Gastroesophageal sphincter (tissue), 3 donors: ENCODE measurements at regions not wholly inside any gene's neighbourhood (a gene's known extent, or its start where the extent isn't known, plus 50 kb on each side); places are given as distances from the start of the nearest gene placed in this dataset.

Experiments used
- POLR2AphosphoS5 ChIP-seq: sonication (generic); formaldehyde crosslinking; IDR thresholded peaks from one replicate; pipeline ENCODE4 v1.6.1; 2017; ENCODE audit warnings: antibody characterized with exemption
- TF ChIP-seq, protein P1 (sequence below), 4 experiments: fragments of 200-600 bp in 2 of 4; fragments of 450-650 bp in 2 of 4; sonication (generic) in 1 of 4; IDR thresholded peaks; one replicate each; pipeline ENCODE4 v1.5.1; 2017 to 2019; ENCODE audit warnings: antibody characterized with exemption in 4 of 4, mild to moderate bottlenecking in 2 of 4, moderate library complexity in 2 of 4

DNA sequence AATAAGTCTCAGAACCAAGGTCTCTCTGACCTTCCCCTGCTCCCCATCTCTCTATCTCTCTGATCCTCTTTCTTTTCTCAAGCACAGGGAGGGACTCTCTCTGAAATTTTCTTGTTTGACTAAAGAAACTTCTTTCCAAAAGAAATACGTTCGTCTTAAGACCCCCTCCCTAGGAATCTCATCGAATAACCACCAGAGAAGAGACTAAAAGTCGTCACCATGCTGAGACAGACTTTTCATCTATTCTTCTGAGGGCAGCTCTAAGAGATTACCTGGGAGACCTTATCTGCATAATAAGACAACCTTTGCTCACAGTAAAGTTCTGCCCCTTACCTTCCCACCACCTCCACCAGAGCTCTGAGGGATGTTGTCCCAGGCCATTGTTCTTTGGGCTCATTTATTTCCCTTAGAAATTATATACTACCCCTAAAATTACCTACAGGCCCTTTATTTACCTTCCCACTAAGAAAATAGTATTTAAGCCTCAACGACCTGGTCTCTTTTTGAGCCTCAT lies 133.7 kb upstream of the EEF2KMT start:
- TF ChIP-seq, protein P1, sequence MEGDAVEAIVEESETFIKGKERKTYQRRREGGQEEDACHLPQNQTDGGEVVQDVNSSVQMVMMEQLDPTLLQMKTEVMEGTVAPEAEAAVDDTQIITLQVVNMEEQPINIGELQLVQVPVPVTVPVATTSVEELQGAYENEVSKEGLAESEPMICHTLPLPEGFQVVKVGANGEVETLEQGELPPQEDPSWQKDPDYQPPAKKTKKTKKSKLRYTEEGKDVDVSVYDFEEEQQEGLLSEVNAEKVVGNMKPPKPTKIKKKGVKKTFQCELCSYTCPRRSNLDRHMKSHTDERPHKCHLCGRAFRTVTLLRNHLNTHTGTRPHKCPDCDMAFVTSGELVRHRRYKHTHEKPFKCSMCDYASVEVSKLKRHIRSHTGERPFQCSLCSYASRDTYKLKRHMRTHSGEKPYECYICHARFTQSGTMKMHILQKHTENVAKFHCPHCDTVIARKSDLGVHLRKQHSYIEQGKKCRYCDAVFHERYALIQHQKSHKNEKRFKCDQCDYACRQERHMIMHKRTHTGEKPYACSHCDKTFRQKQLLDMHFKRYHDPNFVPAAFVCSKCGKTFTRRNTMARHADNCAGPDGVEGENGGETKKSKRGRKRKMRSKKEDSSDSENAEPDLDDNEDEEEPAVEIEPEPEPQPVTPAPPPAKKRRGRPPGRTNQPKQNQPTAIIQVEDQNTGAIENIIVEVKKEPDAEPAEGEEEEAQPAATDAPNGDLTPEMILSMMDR (IDR thresholded peaks at IDR 0.05), result no peak
- TF ChIP-seq POLR2AphosphoS5, result no peak
